ENCODE measurements at regions not wholly inside any gene's neighbourhood (a gene's known extent, or its start where the extent isn't known, plus 50 kb on each side); places are given as distances from the start of the nearest gene placed in this dataset.

- DNase-seq (ENCODE audit: extremely low read depth in 1 of 2, low read depth in 1 of 2): no peak
Observed at GRCh38 chr13:107365466-107366215, 797.7 kb upstream of the ARGLU1 start.

- DNase-seq (ENCODE audit: extremely low read depth in 1 of 2, low read depth in 1 of 2): no peak
Observed at GRCh38 chr13:107364658-107365057, 796.7 kb upstream of the ARGLU1 start.

- no peak for DNase-seq (ENCODE audit: extremely low read depth in 1 of 2, low read depth in 1 of 2)
Observed at GRCh38 chr13:107361666-107362065, 793.7 kb upstream of the ARGLU1 start.

- no peak for DNase-seq (ENCODE audit: extremely low read depth in 1 of 2, low read depth in 1 of 2)
Observed at GRCh38 chr13:107360010-107360409, 792.1 kb upstream of the ARGLU1 start.

GRCh38 chr13:107358866-107359265 lies 790.9 kb upstream of the ARGLU1 start:
- no peak for DNase-seq (ENCODE audit: extremely low read depth in 1 of 2, low read depth in 1 of 2)

DNA sequence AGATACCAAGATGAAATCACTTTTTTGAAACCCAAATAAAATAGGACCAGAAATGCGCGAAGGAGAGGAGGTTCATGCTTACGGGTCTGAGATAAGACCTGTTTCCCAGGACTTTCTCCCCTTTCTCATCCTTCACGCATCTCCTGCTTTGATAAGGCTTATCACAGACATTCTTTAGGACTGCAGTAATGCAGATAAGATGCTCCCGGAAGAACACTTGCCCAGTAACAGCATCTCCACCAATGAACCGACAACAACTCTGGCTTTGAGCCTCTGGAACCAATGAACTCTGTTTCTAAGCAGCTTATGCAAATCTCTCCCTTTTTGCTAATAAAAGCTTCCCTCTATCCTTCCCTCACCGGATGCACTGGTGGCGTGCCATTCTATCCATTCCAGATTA lies 783.4 kb upstream of the ARGLU1 start:
- DNase-seq (ENCODE audit: extremely low read depth in 1 of 2, low read depth in 1 of 2): no peak

GRCh38 chr13:107348925-107349324 lies 781.0 kb upstream of the ARGLU1 start:
- DNase-seq (ENCODE audit: extremely low read depth in 1 of 2, low read depth in 1 of 2): no peak

DNA sequence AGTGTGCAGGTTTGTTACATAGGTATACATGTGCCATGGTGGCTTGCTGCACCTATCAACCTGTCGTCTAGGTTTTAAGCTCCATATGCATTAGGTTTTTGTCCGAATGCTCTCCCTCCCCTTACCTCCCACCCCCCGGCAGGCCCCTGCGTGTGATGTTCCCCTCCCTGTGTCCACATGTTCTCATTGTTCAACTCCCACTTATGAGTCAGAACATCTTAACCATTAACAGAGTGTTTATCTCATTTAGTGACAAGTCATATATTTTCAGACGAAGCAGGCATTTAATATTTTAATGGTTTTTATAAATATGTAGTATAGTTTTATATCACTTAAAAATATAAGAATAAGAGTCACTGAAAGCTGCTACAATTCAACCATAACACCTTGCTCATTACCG lies 780.5 kb upstream of the ARGLU1 start:
- DNase-seq (ENCODE audit: extremely low read depth in 1 of 2, low read depth in 1 of 2): no peak

GRCh38 chr13:107347641-107348369 lies 779.9 kb upstream of the ARGLU1 start:
- DNase-seq (ENCODE audit: extremely low read depth in 1 of 2, low read depth in 1 of 2): no peak

GRCh38 chr13:107342747-107343146 lies 774.8 kb upstream of the ARGLU1 start:
- DNase-seq (ENCODE audit: extremely low read depth in 1 of 2, low read depth in 1 of 2): no peak

DNA sequence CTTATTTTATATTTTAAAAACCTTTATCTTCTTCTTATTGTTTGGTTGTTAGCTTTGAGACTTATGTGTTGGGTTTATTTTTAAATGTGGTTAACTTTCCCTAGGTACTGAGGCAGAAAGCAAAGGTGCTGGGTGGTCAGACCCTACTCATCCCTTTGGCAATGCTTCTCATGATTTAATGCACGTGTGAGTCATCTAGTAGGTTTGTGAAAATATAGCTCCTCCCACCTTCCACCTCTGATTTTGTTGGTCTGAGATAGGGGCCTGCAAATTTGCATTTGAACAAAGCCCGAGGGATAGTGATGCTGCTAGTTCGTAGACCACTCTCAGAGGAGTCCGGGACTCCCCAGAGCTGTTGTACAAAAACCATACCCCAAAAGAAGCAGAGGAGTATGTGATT lies 771.3 kb upstream of the ARGLU1 start:
- DNase-seq (ENCODE audit: extremely low read depth in 1 of 2, low read depth in 1 of 2): no peak

GRCh38 chr13:107332188-107332587 lies 764.3 kb upstream of the ARGLU1 start:
- DNase-seq (ENCODE audit: extremely low read depth in 1 of 2, low read depth in 1 of 2): no peak

- DNase-seq (ENCODE audit: extremely low read depth in 1 of 2, low read depth in 1 of 2): no peak
Observed at GRCh38 chr13:107331359-107331758, 763.4 kb upstream of the ARGLU1 start.

DNA sequence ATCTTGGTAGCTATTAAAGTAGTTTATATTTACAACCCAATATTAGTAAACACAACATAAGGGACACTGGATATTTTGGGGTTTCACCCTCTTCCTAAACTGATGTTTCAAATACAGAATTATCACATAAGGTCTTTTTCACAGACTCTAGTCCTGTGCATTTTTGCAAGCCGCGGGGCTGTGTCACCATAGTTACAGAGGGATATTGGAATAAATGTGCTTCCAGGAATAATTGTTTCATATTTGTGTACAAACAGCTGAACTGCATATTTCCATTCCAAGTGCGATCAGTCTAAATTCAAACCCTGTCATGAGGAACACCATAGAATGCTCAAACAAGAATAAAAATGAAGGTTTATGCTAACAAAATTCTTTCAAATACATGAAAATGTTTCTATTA lies 762.5 kb upstream of the ARGLU1 start:
- DNase-seq (ENCODE audit: extremely low read depth in 1 of 2, low read depth in 1 of 2): no peak

DNA sequence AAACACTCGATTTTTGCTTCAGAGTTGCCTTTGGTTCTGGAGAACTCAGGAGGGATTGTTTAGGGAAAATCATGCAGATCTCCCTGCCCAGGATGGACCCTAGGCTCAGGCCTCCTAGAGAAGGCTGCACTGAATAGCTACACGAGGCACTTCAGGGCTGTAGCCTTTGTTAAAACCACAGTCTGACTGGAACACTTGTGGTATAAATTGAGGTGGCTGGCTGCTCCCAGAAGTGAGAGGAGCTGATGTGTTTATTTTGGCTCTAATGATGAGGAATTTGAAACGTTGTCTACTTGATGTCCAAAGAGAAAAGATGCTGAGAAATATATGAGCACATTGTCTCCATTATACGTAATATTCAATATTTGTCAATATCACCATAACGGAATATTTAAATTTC lies 762.1 kb upstream of the ARGLU1 start:
- no peak for DNase-seq (ENCODE audit: extremely low read depth in 1 of 2, low read depth in 1 of 2)

DNA sequence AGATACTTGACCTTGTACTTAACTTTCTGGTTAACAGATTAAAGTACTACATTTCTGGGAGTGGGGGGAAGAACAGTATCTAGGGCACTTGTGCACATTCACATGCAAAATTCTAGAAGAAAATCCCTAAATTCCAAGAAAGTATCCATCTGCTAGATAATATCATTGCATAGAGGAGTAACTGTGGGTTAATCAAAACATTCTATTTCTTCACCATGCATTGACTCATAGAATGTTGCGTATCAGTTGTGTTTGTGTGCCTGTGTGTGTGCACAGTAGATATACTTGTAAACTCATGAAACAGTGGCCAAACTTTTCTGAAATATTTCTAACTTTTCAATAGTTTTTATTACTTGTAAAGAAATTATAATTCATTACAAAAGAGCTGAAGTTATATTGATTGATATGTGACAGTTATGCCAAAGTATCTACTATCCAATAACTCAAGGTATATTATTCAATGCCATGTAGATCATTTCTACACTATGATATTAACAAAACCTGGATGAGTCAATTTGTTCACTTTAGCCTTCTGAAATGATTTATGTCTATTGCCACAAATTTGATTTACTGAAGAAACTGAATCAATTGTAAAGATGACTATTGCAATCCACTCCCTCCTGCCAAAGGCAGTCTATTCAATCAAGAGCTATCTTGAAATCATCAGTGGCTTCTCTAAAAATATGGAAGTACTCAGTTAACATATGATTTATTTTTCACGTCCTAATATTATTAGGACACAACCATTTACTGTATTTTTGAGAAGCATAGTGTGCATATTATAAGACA lies 756.7 kb upstream of the ARGLU1 start:
- no peak for DNase-seq (ENCODE audit: extremely low read depth in 1 of 2, low read depth in 1 of 2)

- no peak for DNase-seq (ENCODE audit: extremely low read depth in 1 of 2, low read depth in 1 of 2)
Observed at GRCh38 chr13:107322228-107322627, 754.3 kb upstream of the ARGLU1 start.

GRCh38 chr13:107305178-107305577 lies 737.2 kb upstream of the ARGLU1 start:
- DNase-seq (ENCODE audit: extremely low read depth in 1 of 2, low read depth in 1 of 2): no peak

DNA sequence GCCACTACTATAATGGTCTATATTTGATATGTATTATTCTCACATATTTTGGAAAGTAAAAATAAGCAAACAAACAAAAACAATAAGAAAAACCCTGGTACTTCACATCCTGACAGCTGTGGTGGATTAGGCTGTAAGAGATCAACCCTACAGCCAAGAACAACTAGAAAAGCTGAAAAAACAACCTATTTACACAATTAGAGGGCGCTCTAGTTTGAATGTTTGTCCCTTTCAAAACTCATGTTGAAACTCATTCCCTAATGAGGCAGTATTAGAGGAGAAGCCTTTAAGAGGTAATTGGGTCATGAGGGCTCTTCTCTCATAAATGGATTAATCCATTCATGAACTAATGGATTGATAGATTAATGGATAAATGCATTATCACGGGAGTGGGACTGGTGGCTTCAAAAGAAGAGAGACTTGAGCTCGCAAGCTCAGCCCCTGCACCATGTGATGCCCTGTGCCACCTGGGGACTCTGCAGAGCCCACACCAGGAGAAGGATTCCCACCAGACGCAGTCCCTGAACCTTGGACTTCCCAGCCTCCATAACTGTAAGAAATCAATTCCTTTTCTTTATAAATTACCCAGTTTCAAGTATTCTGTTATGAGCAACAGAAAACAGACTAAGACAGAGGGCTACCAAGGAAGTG lies 733.9 kb upstream of the ARGLU1 start:
- no peak for DNase-seq (ENCODE audit: extremely low read depth in 1 of 2, low read depth in 1 of 2)

DNA sequence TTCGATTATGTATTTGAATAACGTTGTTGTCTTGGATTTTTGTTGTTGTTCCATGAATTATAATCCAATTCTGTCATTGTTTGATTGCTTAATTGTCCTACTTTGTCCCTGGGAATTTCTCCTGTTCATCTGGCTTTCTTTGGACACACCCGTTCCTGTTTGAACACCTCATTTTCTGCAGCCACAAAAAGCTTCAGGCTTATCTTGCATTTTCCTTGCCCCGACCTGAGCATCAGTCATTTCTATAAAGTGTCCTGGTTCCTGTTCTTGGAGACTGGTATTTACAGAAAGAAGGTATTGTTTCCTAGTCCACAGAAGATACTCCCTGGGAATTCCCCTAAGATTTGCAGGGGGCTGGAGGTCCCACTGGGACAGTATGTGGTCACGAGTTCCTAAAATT lies 731.8 kb upstream of the ARGLU1 start:
- no peak for DNase-seq (ENCODE audit: extremely low read depth in 1 of 2, low read depth in 1 of 2)

- DNase-seq (ENCODE audit: extremely low read depth in 1 of 2, low read depth in 1 of 2): no peak
Observed at GRCh38 chr13:107296804-107297203, 728.9 kb upstream of the ARGLU1 start.
